Natural killer cell treated with Interleukin-12 subunit alpha and Interleukin-12 subunit beta and Interleukin-15 and Interleukin-18, amount 100 ng/mL, for 72 hours (primary cell): ENCODE measurements at regions not wholly inside any gene's neighbourhood (a gene's known extent, or its start where the extent isn't known, plus 50 kb on each side); places are given as distances from the start of the nearest gene placed in this dataset.

Experiments used
- ATAC-seq, 2 donors: fragments of 150-1000 bp; cut with Tn5 transposase in 1 of 2; sonication (Bioruptor Pico), chemical (Tn5 transposase) in 1 of 2; 2 replicates each; pipeline ENCODE4 v1.10.0; 2021
- DNase-seq: peaks from one replicate; pipeline ENCODE4 v3.0.0; 2022; ENCODE audit warnings: low spot score
- H3K27ac Mint-ChIP-seq, 2 donors: 1 replicate in 1 of 2; 2 replicates in 1 of 2; pipeline ENCODE4 v1.8.0; 2022; ENCODE audit warnings: mixed read lengths in 2 of 2, mild to moderate bottlenecking in 1 of 2, moderate library complexity in 1 of 2
- H3K27me3 Mint-ChIP-seq, 2 donors: 1 replicate in 1 of 2; 2 replicates in 1 of 2; pipeline ENCODE4 v1.8.0; 2022; ENCODE audit warnings: mixed read lengths in 2 of 2
- H3K36me3 Mint-ChIP-seq: one replicate; pipeline ENCODE4 v1.8.0; 2022; ENCODE audit warnings: mixed read lengths
- H3K4me1 Mint-ChIP-seq, 2 donors: 1 replicate in 1 of 2; 2 replicates in 1 of 2; pipeline ENCODE4 v1.8.0; 2022; ENCODE audit warnings: low read depth in 2 of 2, mixed read lengths in 2 of 2, mild to moderate bottlenecking in 1 of 2
- H3K4me3 Mint-ChIP-seq: one replicate; pipeline ENCODE4 v1.8.0; 2022; ENCODE audit warnings: mixed read lengths
- H3K9me3 Mint-ChIP-seq: 2 replicates; pipeline ENCODE4 v1.8.0; 2022; ENCODE audit warnings: mixed read lengths

- ATAC-seq (no peak), DNase-seq (no peak)
- Mint-ChIP-seq H3K27me3 (peaks cover 5% of the 10 kb centered on the region in 2 donors), H3K27ac (no peak overlapping the region), H3K4me1 (peaks cover 0 to 2% of the 10 kb centered on the region in 2 donors), H3K9me3 (no peaks in the 10 kb centered on the region), H3K4me3 (no peak overlapping the region), H3K36me3 (no peaks in the 10 kb centered on the region)
Observed at GRCh38 chr12:125434131-125434530, 368.9 kb downstream of the AACS start.

- H3K27ac Mint-ChIP-seq, result no peak overlapping the region
- no peaks in the 10 kb centered on the region for H3K9me3 Mint-ChIP-seq
- H3K4me1 Mint-ChIP-seq, result peaks cover 0 to 2% of the 10 kb centered on the region in 2 donors
- DNase-seq, result no peak
- peaks cover 10 to 13% of the 10 kb centered on the region in 2 donors for H3K27me3 Mint-ChIP-seq
- no peak overlapping the region for H3K4me3 Mint-ChIP-seq
- H3K36me3 Mint-ChIP-seq, result no peaks in the 10 kb centered on the region
- ATAC-seq, result no peak
Observed at GRCh38 chr12:125434936-125435443, 369.8 kb downstream of the AACS start.

- Mint-ChIP-seq H3K36me3 (no peaks in the 10 kb centered on the region), H3K4me1 (peaks cover 0 to 2% of the 10 kb centered on the region in 2 donors), H3K27ac (no peak overlapping the region), H3K27me3 (peaks cover 8 to 15% of the 10 kb centered on the region in 2 donors), H3K9me3 (no peaks in the 10 kb centered on the region), H3K4me3 (no peak overlapping the region)
- ATAC-seq (no peak), DNase-seq (no peak)
Observed at GRCh38 chr12:125435871-125436270, 370.6 kb downstream of the AACS start.

- ATAC-seq (no peak), DNase-seq (no peak)
- Mint-ChIP-seq H3K27me3 (peaks cover 8 to 16% of the 10 kb centered on the region in 2 donors), H3K9me3 (no peaks in the 10 kb centered on the region), H3K4me3 (no peak overlapping the region), H3K4me1 (peaks cover 0 to 2% of the 10 kb centered on the region in 2 donors), H3K36me3 (no peaks in the 10 kb centered on the region), H3K27ac (no peak overlapping the region)
Observed at GRCh38 chr12:125436686-125437085, 371.5 kb downstream of the AACS start.

- no peak overlapping the region for H3K4me3 Mint-ChIP-seq
Observed at GRCh38 chr12:125440399-125440798, 375.2 kb downstream of the AACS start.

GRCh38 chr12:125443341-125443740 is 378.1 kb downstream of the AACS start:
- no peaks in the 10 kb centered on the region for H3K4me1 Mint-ChIP-seq
- H3K27me3 Mint-ChIP-seq, result peaks cover 9 to 36% of the 10 kb centered on the region in 2 donors
- H3K36me3 Mint-ChIP-seq, result no peaks in the 10 kb centered on the region
- no peak overlapping the region for H3K4me3 Mint-ChIP-seq
- no peak for ATAC-seq
- no peaks in the 10 kb centered on the region for H3K9me3 Mint-ChIP-seq
- no peak for DNase-seq
- no peak overlapping the region for H3K27ac Mint-ChIP-seq

More at GRCh38 chr12:125440399-125440798, 375.2 kb downstream of the AACS start:
- peaks cover 0 to 1% of the 10 kb centered on the region in 2 donors for H3K4me1 Mint-ChIP-seq
- no peak for ATAC-seq
- H3K27me3 Mint-ChIP-seq, result peaks cover 12 to 37% of the 10 kb centered on the region in 2 donors
- no peaks in the 10 kb centered on the region for H3K9me3 Mint-ChIP-seq
- no peaks in the 10 kb centered on the region for H3K36me3 Mint-ChIP-seq
- no peak overlapping the region for H3K27ac Mint-ChIP-seq
- no peak for DNase-seq

- no peak for ATAC-seq
- Mint-ChIP-seq H3K4me3 (no peak overlapping the region), H3K36me3 (peaks cover 4% of the 10 kb centered on the region), H3K9me3 (peaks cover 3% of the 10 kb centered on the region), H3K4me1 (no peaks in the 10 kb centered on the region), H3K27ac (no peak overlapping the region), H3K27me3 (peaks cover 12 to 27% of the 10 kb centered on the region in 2 donors)
- DNase-seq, result no peak
Observed at GRCh38 chr12:125451408-125451807, 386.2 kb downstream of the AACS start.

GRCh38 chr12:125453751-125454150 is 388.5 kb downstream of the AACS start:
- ATAC-seq, result no peak
- Mint-ChIP-seq H3K27ac (no peak overlapping the region), H3K4me1 (no peaks in the 10 kb centered on the region), H3K36me3 (peaks cover 4% of the 10 kb centered on the region), H3K4me3 (no peak overlapping the region), H3K9me3 (peaks cover 3% of the 10 kb centered on the region), H3K27me3 (peaks cover 22 to 27% of the 10 kb centered on the region in 2 donors)
- DNase-seq, result no peak

GRCh38 chr12:125454291-125454690 is 389.1 kb downstream of the AACS start:
- Mint-ChIP-seq H3K27me3 (peaks cover 24 to 25% of the 10 kb centered on the region in 2 donors), H3K27ac (no peak overlapping the region), H3K36me3 (peaks cover 4% of the 10 kb centered on the region), H3K4me3 (no peak overlapping the region), H3K9me3 (peaks cover 3% of the 10 kb centered on the region), H3K4me1 (no peaks in the 10 kb centered on the region)
- ATAC-seq (no peak), DNase-seq (no peak)

GRCh38 chr12:125454786-125455480 is 389.7 kb downstream of the AACS start:
- Mint-ChIP-seq H3K27me3 (peaks cover 19 to 25% of the 10 kb centered on the region in 2 donors), H3K4me1 (no peaks in the 10 kb centered on the region), H3K9me3 (peaks cover 3% of the 10 kb centered on the region), H3K36me3 (no peaks in the 10 kb centered on the region), H3K4me3 (no peak overlapping the region), H3K27ac (no peak overlapping the region)
- DNase-seq (no peak), ATAC-seq (no peak)

GRCh38 chr12:125455556-125455955 is 390.3 kb downstream of the AACS start:
- Mint-ChIP-seq H3K27ac (no peak overlapping the region), H3K4me3 (no peak overlapping the region), H3K9me3 (peaks cover 3% of the 10 kb centered on the region), H3K36me3 (no peaks in the 10 kb centered on the region), H3K27me3 (peaks cover 19 to 27% of the 10 kb centered on the region in 2 donors), H3K4me1 (no peaks in the 10 kb centered on the region)
- ATAC-seq (no peak), DNase-seq (no peak)

GRCh38 chr12:125458552-125459268 is 393.5 kb downstream of the AACS start:
- Mint-ChIP-seq H3K36me3 (no peaks in the 10 kb centered on the region), H3K4me1 (no peaks in the 10 kb centered on the region), H3K27ac (no peak overlapping the region), H3K4me3 (no peak overlapping the region), H3K27me3 (peaks cover 11 to 24% of the 10 kb centered on the region in 2 donors), H3K9me3 (peaks cover 3% of the 10 kb centered on the region)
- DNase-seq, result no peak
- ATAC-seq, result no peak

- no peak overlapping the region for H3K27ac Mint-ChIP-seq
- no peaks in the 10 kb centered on the region for H3K4me1 Mint-ChIP-seq
- no peak overlapping the region for H3K4me3 Mint-ChIP-seq
- peaks cover 3% of the 10 kb centered on the region for H3K9me3 Mint-ChIP-seq
- ATAC-seq (no peak), DNase-seq (no peak)
- peaks cover 0 to 16% of the 10 kb centered on the region in 2 donors for H3K27me3 Mint-ChIP-seq
- H3K36me3 Mint-ChIP-seq, result no peaks in the 10 kb centered on the region
Observed at GRCh38 chr12:125461831-125462230, 396.6 kb downstream of the AACS start.

GRCh38 chr12:125463386-125463785 is 398.2 kb downstream of the AACS start:
- no peak for DNase-seq
- H3K4me1 Mint-ChIP-seq, result no peaks in the 10 kb centered on the region

More at GRCh38 chr12:125463386-125463785, 398.2 kb downstream of the AACS start:
- no peaks in the 10 kb centered on the region for H3K36me3 Mint-ChIP-seq
- H3K4me3 Mint-ChIP-seq, result no peak overlapping the region
- H3K27ac Mint-ChIP-seq, result no peak overlapping the region
- peaks cover 7 to 8% of the 10 kb centered on the region in 2 donors for H3K27me3 Mint-ChIP-seq
- ATAC-seq, result no peak
- peaks cover 3% of the 10 kb centered on the region for H3K9me3 Mint-ChIP-seq
